OCI-LY7 (cell line): ENCODE measurements at regions not wholly inside any gene's neighbourhood (a gene's known extent, or its start where the extent isn't known, plus 50 kb on each side); places are given as distances from the start of the nearest gene placed in this dataset.

Source experiments
- CTCF ChIP-seq: fragments of 200-600 bp; sonication (generic); conservative IDR thresholded peaks from 2 replicates; pipeline ENCODE4 v1.5.1; 2014; ENCODE audit warnings: mild to moderate bottlenecking, antibody characterized with exemption, low read length, moderate library complexity, mixed read lengths
- EZH2phosphoT487 ChIP-seq: fragments of 200-600 bp; sonication (generic); IDR thresholded peaks from 2 replicates; pipeline ENCODE4 v1.6.1; 2018; ENCODE audit warnings: low read depth, borderline replicate concordance, mild to moderate bottlenecking, mixed run types, antibody characterized with exemption, low read length, moderate library complexity, mixed read lengths

- 0 out of 2 replicates have a peak, but pooled peaks have one; percentile 13 for TF ChIP-seq CTCF
- TF ChIP-seq EZH2phosphoT487: no peak
Observed at GRCh38 chr4:126396703-126397102, 1081.9 kb downstream of the FAT4 start.
